ENCODE measurements at regions not wholly inside any gene's neighbourhood (a gene's known extent, or its start where the extent isn't known, plus 50 kb on each side); places are given as distances from the start of the nearest gene placed in this dataset.
"Not testable (repeated sequence)": the region's sequence is repeated elsewhere in the genome, so short reads cannot be mapped to it uniquely, and the experiment has no call there.

- no peak for DNase-seq
Observed at GRCh38 chr10:36026081-36026480, 384.0 kb upstream of the FZD8 start.

- no peak for DNase-seq
Observed at GRCh38 chr10:36023939-36024338, 381.8 kb upstream of the FZD8 start.

- DNase-seq: no peak
Observed at GRCh38 chr10:36021096-36021495, 379.0 kb upstream of the FZD8 start.

- DNase-seq: no peak
Observed at GRCh38 chr10:36019749-36020148, 377.7 kb upstream of the FZD8 start.

- no peak for DNase-seq
Observed at GRCh38 chr10:36018996-36019395, 376.9 kb upstream of the FZD8 start.

GRCh38 chr10:36017137-36017536 lies 375.0 kb upstream of the FZD8 start:
- no peak for DNase-seq

GRCh38 chr10:36007369-36007768 lies 365.3 kb upstream of the FZD8 start:
- no peak for DNase-seq

GRCh38 chr10:36003688-36004087 lies 361.6 kb upstream of the FZD8 start:
- DNase-seq: no peak

- no peak for DNase-seq
Observed at GRCh38 chr10:36003031-36003600, 361.0 kb upstream of the FZD8 start.

- DNase-seq: no peak
Observed at GRCh38 chr10:36002445-36002844, 360.3 kb upstream of the FZD8 start.

- not testable (repeated sequence) for DNase-seq
Observed at GRCh38 chr10:36000754-36001153, 358.7 kb upstream of the FZD8 start.

GRCh38 chr10:35998026-35998425 lies 355.9 kb upstream of the FZD8 start:
- no peak for DNase-seq

- DNase-seq: no peak
Observed at GRCh38 chr10:35995485-35995884, 353.4 kb upstream of the FZD8 start.

GRCh38 chr10:35993591-35994515 lies 351.8 kb upstream of the FZD8 start:
- DNase-seq: no peak

GRCh38 chr10:35992107-35992506 lies 350.0 kb upstream of the FZD8 start:
- peak; percentile 56 for DNase-seq

GRCh38 chr10:35986756-35987502 lies 344.8 kb upstream of the FZD8 start:
- no peak for DNase-seq

GRCh38 chr10:35979116-35979515 lies 337.0 kb upstream of the FZD8 start:
- DNase-seq: no peak

- not testable (repeated sequence) for DNase-seq
Observed at GRCh38 chr10:35973912-35974591, 332.0 kb upstream of the FZD8 start.

- no peak for DNase-seq
Observed at GRCh38 chr10:35972275-35972674, 330.2 kb upstream of the FZD8 start.

- DNase-seq: no peak
Observed at GRCh38 chr10:35971397-35971796, 329.3 kb upstream of the FZD8 start.

GRCh38 chr10:35963685-35964084 lies 321.6 kb upstream of the FZD8 start:
- no peak for DNase-seq

- DNase-seq: no peak
Observed at GRCh38 chr10:35961501-35961900, 319.4 kb upstream of the FZD8 start.

GRCh38 chr10:35959252-35959651 lies 317.2 kb upstream of the FZD8 start:
- DNase-seq: no peak

All from RPMI8226 (cell line).